ENCODE measurements at regions not wholly inside any gene's neighbourhood (a gene's known extent, or its start where the extent isn't known, plus 50 kb on each side); places are given as distances from the start of the nearest gene placed in this dataset.

DNA sequence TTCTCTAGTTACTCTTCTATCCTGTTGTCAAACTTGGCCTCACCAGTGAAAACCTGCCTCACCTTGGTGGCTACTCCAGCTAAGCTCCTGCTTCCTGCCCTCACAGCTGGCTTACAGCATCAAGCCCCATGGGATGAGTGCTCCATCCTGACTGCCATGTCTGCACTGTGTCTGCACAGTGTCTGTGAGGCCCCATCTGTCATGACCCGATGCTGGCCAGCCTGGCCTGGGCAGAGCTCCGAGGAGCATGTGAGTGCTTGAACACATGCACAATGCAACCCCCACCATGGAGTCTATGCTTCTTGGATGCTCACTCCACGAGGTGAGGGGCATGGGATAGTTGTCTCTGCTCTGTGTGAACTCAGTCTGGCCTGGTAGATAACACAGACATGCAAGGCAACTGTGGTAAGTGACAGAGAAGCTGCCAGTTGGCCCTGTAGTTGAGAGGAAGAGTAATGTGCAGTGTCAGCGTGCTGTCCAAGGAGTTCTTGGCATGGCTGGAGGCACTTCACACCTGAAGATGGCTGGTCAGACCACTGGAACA, 207.1 kb upstream of the ZNF32 start:
- TF ChIP-seq, protein P1, sequence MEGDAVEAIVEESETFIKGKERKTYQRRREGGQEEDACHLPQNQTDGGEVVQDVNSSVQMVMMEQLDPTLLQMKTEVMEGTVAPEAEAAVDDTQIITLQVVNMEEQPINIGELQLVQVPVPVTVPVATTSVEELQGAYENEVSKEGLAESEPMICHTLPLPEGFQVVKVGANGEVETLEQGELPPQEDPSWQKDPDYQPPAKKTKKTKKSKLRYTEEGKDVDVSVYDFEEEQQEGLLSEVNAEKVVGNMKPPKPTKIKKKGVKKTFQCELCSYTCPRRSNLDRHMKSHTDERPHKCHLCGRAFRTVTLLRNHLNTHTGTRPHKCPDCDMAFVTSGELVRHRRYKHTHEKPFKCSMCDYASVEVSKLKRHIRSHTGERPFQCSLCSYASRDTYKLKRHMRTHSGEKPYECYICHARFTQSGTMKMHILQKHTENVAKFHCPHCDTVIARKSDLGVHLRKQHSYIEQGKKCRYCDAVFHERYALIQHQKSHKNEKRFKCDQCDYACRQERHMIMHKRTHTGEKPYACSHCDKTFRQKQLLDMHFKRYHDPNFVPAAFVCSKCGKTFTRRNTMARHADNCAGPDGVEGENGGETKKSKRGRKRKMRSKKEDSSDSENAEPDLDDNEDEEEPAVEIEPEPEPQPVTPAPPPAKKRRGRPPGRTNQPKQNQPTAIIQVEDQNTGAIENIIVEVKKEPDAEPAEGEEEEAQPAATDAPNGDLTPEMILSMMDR (optimal IDR thresholded peaks at IDR 0.05 in 1 of 3, IDR thresholded peaks at IDR 0.05 in 1 of 3, conservative IDR thresholded peaks at IDR 0.05 in 1 of 3; ENCODE audit: extremely low read depth in 1 of 3, insufficient read depth in 2 of 3, low read length in 3 of 3): no peak
- TF ChIP-seq EZH2 (IDR thresholded peaks at IDR 0.05; ENCODE audit: low read length): no peak
